ENCODE measurements at regions not wholly inside any gene's neighbourhood (a gene's known extent, or its start where the extent isn't known, plus 50 kb on each side); places are given as distances from the start of the nearest gene placed in this dataset.

DNA sequence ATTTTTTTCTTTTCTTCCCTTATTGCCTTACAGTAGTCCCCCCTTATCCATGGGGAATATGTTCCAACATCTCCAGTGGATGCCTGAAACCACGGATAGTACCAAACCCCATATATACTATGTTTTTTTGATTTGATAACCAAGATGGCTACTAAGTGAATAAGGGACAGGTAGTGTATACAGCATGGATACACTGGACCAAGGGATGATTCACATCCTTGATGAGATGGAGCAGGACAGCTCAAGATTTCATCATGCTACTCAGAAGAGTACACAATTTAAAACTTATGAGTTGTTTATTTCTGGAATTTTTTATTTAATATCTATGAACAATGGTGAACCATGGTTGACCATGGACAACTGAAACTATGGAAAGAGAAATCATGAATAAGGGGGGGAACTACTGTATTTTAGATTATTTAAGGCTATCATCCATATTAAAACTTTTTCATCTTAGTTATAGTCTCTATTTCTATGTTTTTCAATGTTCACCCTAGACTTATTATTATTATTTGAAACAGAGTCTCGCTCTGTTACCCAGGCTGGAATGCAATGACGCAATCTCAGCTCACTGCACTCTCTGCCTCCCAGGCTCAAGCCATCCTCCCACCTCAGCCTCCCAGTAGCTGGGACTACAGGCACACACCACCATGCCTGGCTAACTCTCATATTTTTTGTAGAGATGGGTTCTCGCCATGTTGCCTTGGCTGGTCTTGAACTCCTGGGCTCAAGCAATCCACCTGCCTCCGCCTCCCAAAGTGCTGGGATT lies 188.0 kb upstream of the PELI2 start:
- Mint-ChIP-seq H3K36me3 (ENCODE audit: unreplicated experiment) (no peaks in the 10 kb centered on the region), H3K4me1 (ENCODE audit: low read depth, unreplicated experiment) (peaks cover 15% of the 10 kb centered on the region), H3K27ac (ENCODE audit: unreplicated experiment) (no peak overlapping the region), H3K9me3 (ENCODE audit: unreplicated experiment) (peaks cover 2% of the 10 kb centered on the region), H3K4me3 (ENCODE audit: unreplicated experiment) (no peak overlapping the region), H3K27me3 (ENCODE audit: unreplicated experiment) (peaks cover 6% of the 10 kb centered on the region)
- no peak for DNase-seq
- TF ChIP-seq, protein P1, sequence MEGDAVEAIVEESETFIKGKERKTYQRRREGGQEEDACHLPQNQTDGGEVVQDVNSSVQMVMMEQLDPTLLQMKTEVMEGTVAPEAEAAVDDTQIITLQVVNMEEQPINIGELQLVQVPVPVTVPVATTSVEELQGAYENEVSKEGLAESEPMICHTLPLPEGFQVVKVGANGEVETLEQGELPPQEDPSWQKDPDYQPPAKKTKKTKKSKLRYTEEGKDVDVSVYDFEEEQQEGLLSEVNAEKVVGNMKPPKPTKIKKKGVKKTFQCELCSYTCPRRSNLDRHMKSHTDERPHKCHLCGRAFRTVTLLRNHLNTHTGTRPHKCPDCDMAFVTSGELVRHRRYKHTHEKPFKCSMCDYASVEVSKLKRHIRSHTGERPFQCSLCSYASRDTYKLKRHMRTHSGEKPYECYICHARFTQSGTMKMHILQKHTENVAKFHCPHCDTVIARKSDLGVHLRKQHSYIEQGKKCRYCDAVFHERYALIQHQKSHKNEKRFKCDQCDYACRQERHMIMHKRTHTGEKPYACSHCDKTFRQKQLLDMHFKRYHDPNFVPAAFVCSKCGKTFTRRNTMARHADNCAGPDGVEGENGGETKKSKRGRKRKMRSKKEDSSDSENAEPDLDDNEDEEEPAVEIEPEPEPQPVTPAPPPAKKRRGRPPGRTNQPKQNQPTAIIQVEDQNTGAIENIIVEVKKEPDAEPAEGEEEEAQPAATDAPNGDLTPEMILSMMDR (IDR thresholded peaks at IDR 0.05; ENCODE audit: partially characterized antibody, unreplicated experiment): no peak

DNA sequence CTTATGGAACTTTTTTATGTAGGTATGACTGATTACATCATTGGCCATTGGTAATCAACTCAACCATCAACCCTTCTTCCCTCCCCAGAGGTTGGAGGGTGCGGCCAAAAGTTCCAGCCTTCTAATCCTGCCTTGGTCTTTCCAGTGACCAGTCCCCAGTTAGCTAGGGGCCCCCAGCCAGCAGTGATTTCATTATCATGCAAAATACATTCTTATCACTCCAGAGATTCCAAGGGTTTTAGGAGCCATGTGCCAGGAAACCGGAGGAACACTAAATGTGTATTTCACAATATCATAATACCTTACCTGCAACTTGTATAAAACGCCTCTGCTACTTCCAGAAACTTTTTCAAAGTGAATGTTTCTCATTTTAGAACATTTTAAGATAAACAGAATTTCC lies 181.5 kb upstream of the PELI2 start:
- Mint-ChIP-seq H3K27ac (ENCODE audit: unreplicated experiment) (no peak overlapping the region), H3K4me1 (ENCODE audit: low read depth, unreplicated experiment) (peaks cover 6% of the 10 kb centered on the region), H3K36me3 (ENCODE audit: unreplicated experiment) (peaks cover 11% of the 10 kb centered on the region), H3K4me3 (ENCODE audit: unreplicated experiment) (no peak overlapping the region), H3K27me3 (ENCODE audit: unreplicated experiment) (peaks cover 6% of the 10 kb centered on the region), H3K9me3 (ENCODE audit: unreplicated experiment) (peaks cover 2% of the 10 kb centered on the region)
- TF ChIP-seq, protein P1 (IDR thresholded peaks at IDR 0.05; ENCODE audit: partially characterized antibody, unreplicated experiment): no peak
- no peak for DNase-seq

DNA sequence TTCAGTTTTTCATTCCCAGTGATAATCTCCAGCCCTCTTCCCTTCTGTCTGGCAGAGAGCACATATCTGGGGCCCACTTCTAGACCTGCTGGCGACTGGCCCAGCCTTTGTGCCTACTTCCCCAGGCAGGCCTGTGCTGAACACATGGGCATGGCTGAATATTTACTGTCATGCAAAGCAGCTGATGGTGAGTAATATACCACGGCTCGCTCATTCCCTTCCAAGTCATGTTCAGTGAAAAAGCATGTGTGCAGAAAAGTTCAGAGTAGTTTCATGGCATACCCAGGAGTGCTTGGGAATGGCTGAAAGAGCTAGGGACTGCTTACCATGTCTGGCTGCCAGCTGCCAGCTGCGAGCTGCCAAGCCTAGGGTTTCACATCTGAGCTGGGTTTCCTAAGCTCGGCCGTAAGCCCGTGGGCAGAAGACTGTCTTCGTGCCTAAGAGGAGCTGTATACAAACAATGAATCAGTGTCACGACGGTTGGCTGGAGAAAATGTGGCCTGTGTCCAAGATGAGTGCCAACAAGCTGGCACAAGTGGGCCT lies 179.9 kb upstream of the PELI2 start:
- no peak for DNase-seq
- H3K4me3 Mint-ChIP-seq (ENCODE audit: unreplicated experiment): no peak overlapping the region
- H3K27me3 Mint-ChIP-seq (ENCODE audit: unreplicated experiment): no peaks in the 10 kb centered on the region
- H3K4me1 Mint-ChIP-seq (ENCODE audit: low read depth, unreplicated experiment): peaks cover 8% of the 10 kb centered on the region
- TF ChIP-seq, protein P1 (IDR thresholded peaks at IDR 0.05; ENCODE audit: partially characterized antibody, unreplicated experiment): no peak
- H3K36me3 Mint-ChIP-seq (ENCODE audit: unreplicated experiment): peaks cover 11% of the 10 kb centered on the region
- peaks cover 3% of the 10 kb centered on the region for H3K9me3 Mint-ChIP-seq (ENCODE audit: unreplicated experiment)
- H3K27ac Mint-ChIP-seq (ENCODE audit: unreplicated experiment): no peak overlapping the region

DNA sequence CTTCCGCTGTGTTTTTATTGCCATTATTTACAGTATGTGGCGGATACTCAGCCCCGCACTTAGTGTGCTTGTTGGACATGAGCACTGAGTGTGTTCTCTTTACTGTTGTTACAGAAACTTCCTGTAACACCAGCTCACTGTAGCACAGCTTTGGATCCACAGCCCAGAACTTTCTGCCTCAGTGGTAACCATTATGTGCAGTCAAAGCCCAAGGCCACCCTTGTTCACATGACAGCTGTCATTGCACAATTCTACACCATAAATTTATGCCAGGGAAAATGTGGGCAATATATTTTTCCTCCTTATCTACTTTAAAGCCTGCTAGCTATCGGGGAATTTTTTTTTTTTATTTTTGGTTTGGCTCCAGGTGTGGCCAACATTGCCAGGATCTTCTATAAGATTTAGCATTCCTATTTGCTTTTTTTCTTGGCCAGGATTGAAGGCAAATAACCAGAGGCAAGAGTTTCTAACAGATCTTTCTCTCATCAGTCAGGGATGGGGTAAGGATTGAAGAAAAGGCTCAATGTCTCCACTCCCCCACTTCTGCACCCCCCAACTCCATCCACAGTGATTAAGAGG lies 176.0 kb upstream of the PELI2 start:
- H3K36me3 Mint-ChIP-seq (ENCODE audit: unreplicated experiment): peaks cover 11% of the 10 kb centered on the region

More for the DNA sequence above, 176.0 kb upstream of the PELI2 start:
- DNase-seq: no peak
- TF ChIP-seq, protein P1 (IDR thresholded peaks at IDR 0.05; ENCODE audit: partially characterized antibody, unreplicated experiment): no peak
- Mint-ChIP-seq H3K27me3 (ENCODE audit: unreplicated experiment) (no peaks in the 10 kb centered on the region), H3K9me3 (ENCODE audit: unreplicated experiment) (peaks cover 3% of the 10 kb centered on the region), H3K27ac (ENCODE audit: unreplicated experiment) (no peak overlapping the region), H3K4me3 (ENCODE audit: unreplicated experiment) (no peak overlapping the region), H3K4me1 (ENCODE audit: low read depth, unreplicated experiment) (peaks cover 8% of the 10 kb centered on the region)

Data from glutamatergic neuron (in vitro differentiated cells).